K562 (cell line): ENCODE measurements at regions not wholly inside any gene's neighbourhood (a gene's known extent, or its start where the extent isn't known, plus 50 kb on each side); places are given as distances from the start of the nearest gene placed in this dataset.

Source experiments
- ATAC-seq: fragments of 200-7000 bp; cut with Tn5 transposase; 3 replicates; pipeline ENCODE4 v1.9.1; 2020; ENCODE audit warnings: moderate library complexity
- BruUV-seq: library from RNA; stranded (reverse); fragments of 400-500 nt; replicated peaks from 2 replicates; lab custom pipeline; 2021; lab: Mats Ljungman, UMichigan
- CTCF ChIA-PET: fragments of 300-600 bp; formaldehyde crosslinking; extraction: SDS; loops from one replicate; lab custom pipeline; 2021; ENCODE audit warnings: low intra/inter-chr PET ratio; lab: Yijun Ruan, JAX
- POLR2A ChIA-PET: fragments of 300-600, 350-650 bp; sonication (Branson Sonifier 250); formaldehyde crosslinking; extraction: SDS; loops from one replicate; lab custom pipeline; 2021; ENCODE audit warnings: antibody characterized with exemption, inconsistent platforms; lab: Yijun Ruan, JAX
- DNase-seq, 4 experiments: peaks; one replicate each; pipeline versions ENCODE4 v3.0.0 to v3.0.0-alpha.2; 2011 to 2018; ENCODE audit warnings: low spot score in 3 of 4, mixed read lengths in 3 of 4; ENCODE audit errors: extremely low read depth in 1 of 4
- FAIRE-seq: peaks from 2 replicates; lab custom pipeline; 2011; peaks lifted over from hg19 to GRCh38; lab: Jason Lieb, UNC
- H2AFZ ChIP-seq: 2 replicates; pipeline ENCODE4 v1.6.0; 2011; ENCODE audit warnings: low read depth, low read length, control low read depth, inconsistent platforms
- H3K27ac ChIP-seq: fragments of 200-600 bp; 3 replicates; pipeline ENCODE4 v1.8.0; 2011; ENCODE audit warnings: low read depth, mild to moderate bottlenecking, control low read depth, inconsistent platforms, low read length, moderate library complexity, mixed read lengths; ENCODE audit errors: extremely low read depth
- H3K27me3 ChIP-seq, 2 experiments: fragments of 300-600 bp in 1 of 2; 2 replicates in 1 of 2; 3 replicates in 1 of 2; pipeline versions ENCODE4 v1.6.0 to v1.8.0; 2011; ENCODE audit warnings: inconsistent platforms in 2 of 2, low read length in 2 of 2, mild to moderate bottlenecking in 1 of 2, mixed read lengths in 1 of 2, moderate library complexity in 1 of 2; ENCODE audit not compliant: control insufficient read depth in 2 of 2, insufficient read depth in 2 of 2
- H3K36me3 ChIP-seq: fragments of 300-600 bp; 3 replicates; pipeline ENCODE4 v1.8.0; 2011; ENCODE audit warnings: mild to moderate bottlenecking, low read length, inconsistent platforms; ENCODE audit not compliant: control insufficient read depth, insufficient read depth
- H3K4me1 ChIP-seq, 2 experiments: fragments of 200-600 bp in 1 of 2; replicated peaks in 1 of 2; 2 replicates in 1 of 2; 3 replicates in 1 of 2; pipeline versions ENCODE4 v1.5.1 to v1.8.0; 2011; ENCODE audit warnings: inconsistent platforms in 2 of 2, low read length in 2 of 2, mild to moderate bottlenecking in 1 of 2, mixed read lengths in 1 of 2, moderate library complexity in 1 of 2; ENCODE audit not compliant: control insufficient read depth in 2 of 2, insufficient read depth in 2 of 2
- H3K4me2 ChIP-seq: 2 replicates; pipeline ENCODE4 v1.6.1; 2011; ENCODE audit warnings: low read length, control low read depth, inconsistent platforms, mixed read lengths; ENCODE audit not compliant: insufficient read depth
- H3K4me3 ChIP-seq: fragments of 200-600 bp; sonication (generic), shearing (Covaris generic); 2 replicates; pipeline ENCODE4 v1.5.1; 2016; ENCODE audit warnings: control low read depth, inconsistent platforms
- H3K79me2 ChIP-seq: fragments of 200-600 bp; 3 replicates; pipeline ENCODE4 v1.8.0; 2011; ENCODE audit warnings: low read length, inconsistent platforms; ENCODE audit not compliant: control insufficient read depth, insufficient read depth
- H3K9ac ChIP-seq, 2 experiments: 2 replicates each; pipeline versions ENCODE4 v1.6.0 to v1.6.1; 2011; ENCODE audit warnings: low read depth in 2 of 2, low read length in 2 of 2, control low read depth in 1 of 2, inconsistent platforms in 1 of 2, mild to moderate bottlenecking in 1 of 2, mixed read lengths in 1 of 2; ENCODE audit not compliant: insufficient read depth in 1 of 2
- H3K9me1 ChIP-seq: one replicate; pipeline ENCODE4 v1.6.0; 2011; ENCODE audit warnings: inconsistent platforms, mild to moderate bottlenecking, low read length, moderate library complexity; ENCODE audit not compliant: control insufficient read depth, insufficient read depth
- H3K9me3 ChIP-seq: replicated peaks from 2 replicates; pipeline ENCODE4 v1.5.1; 2011; ENCODE audit warnings: low read depth, low read length, inconsistent platforms; ENCODE audit not compliant: control insufficient read depth, insufficient read depth
- H4K20me1 ChIP-seq: replicated peaks from 2 replicates; pipeline ENCODE4 v1.6.1; 2011; ENCODE audit warnings: low read length, inconsistent platforms, mixed read lengths; ENCODE audit not compliant: control insufficient read depth, insufficient read depth
- CBX2 ChIP-seq: fragments of 200-600 bp; sonication (generic); IDR thresholded peaks from one replicate; pipeline ENCODE4 v1.6.1; 2012; ENCODE audit warnings: mild to moderate bottlenecking, low read length, inconsistent platforms; ENCODE audit not compliant: insufficient read depth, poor library complexity, severe bottlenecking
- ELF1 ChIP-seq: fragments of 200-800 bp; sonication (Bioruptor generic); IDR thresholded peaks from 2 replicates; pipeline ENCODE4 v1.6.1; 2016; ENCODE audit warnings: missing genetic modification characterization, missing compliant biosample characterization
- PPARD ChIP-seq: fragments of 250-450 bp; sonication (Bioruptor Pico); IDR thresholded peaks from 2 replicates; pipeline ENCODE4 v1.8.0; 2022; ENCODE audit warnings: inconsistent platforms, mild to moderate bottlenecking, moderate library complexity
- SNRNP70 ChIP-seq: fragments of 200-400 bp; formaldehyde crosslinking; optimal IDR thresholded peaks from 2 replicates; pipeline ENCODE3; 2017; ENCODE audit warnings: low read depth, low read length
- SPI1 ChIP-seq: IDR thresholded peaks from 2 replicates; pipeline ENCODE4 v1.6.1; 2011; ENCODE audit warnings: low read depth, low read length, control low read depth, borderline replicate concordance
- in situ Hi-C: fragments of 300-500 bp; cut with MboI; formaldehyde crosslinking; loops from 4 replicates; pipeline ENCODE4 v1.15.0; 2018; ENCODE audit warnings: inconsistent platforms, mixed read lengths
- intact Hi-C: fragments of 100-400 bp; cut with micrococcal nuclease; formaldehyde crosslinking; loops from 2 replicates; pipeline ENCODE4 v1.14.2; 2022
- TF ChIP-seq, protein P1 (sequence below): fragments of 450-650 bp; formaldehyde crosslinking; IDR thresholded peaks from 2 replicates; pipeline ENCODE4 v1.4.0; 2022; ENCODE audit warnings: mild to moderate bottlenecking, moderate library complexity
- TF ChIP-seq, protein P2 (sequence below): fragments of 450-650 bp; conservative IDR thresholded peaks from 2 replicates; pipeline ENCODE4 v1.6.1; 2016; ENCODE audit warnings: missing genetic modification characterization, low read depth, mild to moderate bottlenecking, control low read depth, missing compliant biosample characterization
- TF ChIP-seq, protein P3 (sequence below): IDR thresholded peaks from 2 replicates; pipeline ENCODE4 v1.6.1; 2014; ENCODE audit warnings: antibody characterized with exemption
- TF ChIP-seq, protein P4 (sequence below): IDR thresholded peaks from 2 replicates; pipeline ENCODE4 v1.6.1; 2011; ENCODE audit not compliant: insufficient read length; ENCODE audit errors: extremely low read depth
- TF ChIP-seq, protein P5 (sequence below): fragments of 200-400 bp; formaldehyde crosslinking; IDR thresholded peaks from 2 replicates; pipeline ENCODE4 v1.6.1; 2017; ENCODE audit warnings: mild to moderate bottlenecking, low read depth, low read length, moderate library complexity
- TF ChIP-seq, protein P6 (sequence below): sonication (generic); formaldehyde crosslinking; IDR thresholded peaks from 2 replicates; pipeline ENCODE4 v1.9.0; 2022; ENCODE audit warnings: mild to moderate bottlenecking, missing genetic modification reagents
- TF ChIP-seq, protein P7 (sequence below): sonication (generic); formaldehyde crosslinking; IDR thresholded peaks from 2 replicates; pipeline ENCODE4 v1.8.0; 2022; ENCODE audit warnings: mild to moderate bottlenecking, missing genetic modification reagents

DNA sequence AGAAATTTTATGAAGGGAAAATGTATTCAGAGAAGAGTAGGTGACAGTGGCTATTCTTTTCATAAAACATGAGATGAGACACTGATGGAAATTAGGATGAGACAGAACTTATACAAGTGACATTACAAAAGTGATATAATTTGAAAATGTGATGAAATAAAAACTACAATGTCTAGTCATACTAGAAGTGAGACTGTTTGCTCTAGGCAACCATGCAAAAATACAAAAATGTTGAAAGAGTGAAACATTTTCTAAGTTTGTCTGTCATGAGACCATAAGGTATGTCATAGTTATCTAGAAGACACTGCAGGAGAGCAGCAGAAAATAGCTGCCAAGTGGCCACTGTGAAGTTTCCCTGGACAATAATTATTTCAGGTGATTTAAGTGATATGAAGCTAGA is 459.5 kb downstream of the DIPK2A start:
- H3K79me2 ChIP-seq: no peaks in the 10 kb centered on the region
- CTCF ChIA-PET: no interaction called here
- TF ChIP-seq, protein P1, sequence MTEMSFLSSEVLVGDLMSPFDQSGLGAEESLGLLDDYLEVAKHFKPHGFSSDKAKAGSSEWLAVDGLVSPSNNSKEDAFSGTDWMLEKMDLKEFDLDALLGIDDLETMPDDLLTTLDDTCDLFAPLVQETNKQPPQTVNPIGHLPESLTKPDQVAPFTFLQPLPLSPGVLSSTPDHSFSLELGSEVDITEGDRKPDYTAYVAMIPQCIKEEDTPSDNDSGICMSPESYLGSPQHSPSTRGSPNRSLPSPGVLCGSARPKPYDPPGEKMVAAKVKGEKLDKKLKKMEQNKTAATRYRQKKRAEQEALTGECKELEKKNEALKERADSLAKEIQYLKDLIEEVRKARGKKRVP (CRISPR knock-in tag): no peak
- TF ChIP-seq CBX2 (no peak), PPARD (CRISPR knock-in tag) (no peak), SPI1 (no peak), ELF1 (tag) (no peak), SNRNP70 (no peak)
- TF ChIP-seq, protein P2, sequence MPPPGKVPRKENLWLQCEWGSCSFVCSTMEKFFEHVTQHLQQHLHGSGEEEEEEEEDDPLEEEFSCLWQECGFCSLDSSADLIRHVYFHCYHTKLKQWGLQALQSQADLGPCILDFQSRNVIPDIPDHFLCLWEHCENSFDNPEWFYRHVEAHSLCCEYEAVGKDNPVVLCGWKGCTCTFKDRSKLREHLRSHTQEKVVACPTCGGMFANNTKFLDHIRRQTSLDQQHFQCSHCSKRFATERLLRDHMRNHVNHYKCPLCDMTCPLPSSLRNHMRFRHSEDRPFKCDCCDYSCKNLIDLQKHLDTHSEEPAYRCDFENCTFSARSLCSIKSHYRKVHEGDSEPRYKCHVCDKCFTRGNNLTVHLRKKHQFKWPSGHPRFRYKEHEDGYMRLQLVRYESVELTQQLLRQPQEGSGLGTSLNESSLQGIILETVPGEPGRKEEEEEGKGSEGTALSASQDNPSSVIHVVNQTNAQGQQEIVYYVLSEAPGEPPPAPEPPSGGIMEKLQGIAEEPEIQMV (tag): no peak
- TF ChIP-seq, protein P3, sequence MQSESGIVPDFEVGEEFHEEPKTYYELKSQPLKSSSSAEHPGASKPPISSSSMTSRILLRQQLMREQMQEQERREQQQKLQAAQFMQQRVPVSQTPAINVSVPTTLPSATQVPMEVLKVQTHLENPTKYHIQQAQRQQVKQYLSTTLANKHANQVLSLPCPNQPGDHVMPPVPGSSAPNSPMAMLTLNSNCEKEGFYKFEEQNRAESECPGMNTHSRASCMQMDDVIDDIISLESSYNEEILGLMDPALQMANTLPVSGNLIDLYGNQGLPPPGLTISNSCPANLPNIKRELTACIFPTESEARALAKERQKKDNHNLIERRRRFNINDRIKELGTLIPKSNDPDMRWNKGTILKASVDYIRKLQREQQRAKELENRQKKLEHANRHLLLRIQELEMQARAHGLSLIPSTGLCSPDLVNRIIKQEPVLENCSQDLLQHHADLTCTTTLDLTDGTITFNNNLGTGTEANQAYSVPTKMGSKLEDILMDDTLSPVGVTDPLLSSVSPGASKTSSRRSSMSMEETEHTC: no peak
- TF ChIP-seq, protein P4, sequence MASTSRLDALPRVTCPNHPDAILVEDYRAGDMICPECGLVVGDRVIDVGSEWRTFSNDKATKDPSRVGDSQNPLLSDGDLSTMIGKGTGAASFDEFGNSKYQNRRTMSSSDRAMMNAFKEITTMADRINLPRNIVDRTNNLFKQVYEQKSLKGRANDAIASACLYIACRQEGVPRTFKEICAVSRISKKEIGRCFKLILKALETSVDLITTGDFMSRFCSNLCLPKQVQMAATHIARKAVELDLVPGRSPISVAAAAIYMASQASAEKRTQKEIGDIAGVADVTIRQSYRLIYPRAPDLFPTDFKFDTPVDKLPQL: no peak
- TF ChIP-seq, protein P5, sequence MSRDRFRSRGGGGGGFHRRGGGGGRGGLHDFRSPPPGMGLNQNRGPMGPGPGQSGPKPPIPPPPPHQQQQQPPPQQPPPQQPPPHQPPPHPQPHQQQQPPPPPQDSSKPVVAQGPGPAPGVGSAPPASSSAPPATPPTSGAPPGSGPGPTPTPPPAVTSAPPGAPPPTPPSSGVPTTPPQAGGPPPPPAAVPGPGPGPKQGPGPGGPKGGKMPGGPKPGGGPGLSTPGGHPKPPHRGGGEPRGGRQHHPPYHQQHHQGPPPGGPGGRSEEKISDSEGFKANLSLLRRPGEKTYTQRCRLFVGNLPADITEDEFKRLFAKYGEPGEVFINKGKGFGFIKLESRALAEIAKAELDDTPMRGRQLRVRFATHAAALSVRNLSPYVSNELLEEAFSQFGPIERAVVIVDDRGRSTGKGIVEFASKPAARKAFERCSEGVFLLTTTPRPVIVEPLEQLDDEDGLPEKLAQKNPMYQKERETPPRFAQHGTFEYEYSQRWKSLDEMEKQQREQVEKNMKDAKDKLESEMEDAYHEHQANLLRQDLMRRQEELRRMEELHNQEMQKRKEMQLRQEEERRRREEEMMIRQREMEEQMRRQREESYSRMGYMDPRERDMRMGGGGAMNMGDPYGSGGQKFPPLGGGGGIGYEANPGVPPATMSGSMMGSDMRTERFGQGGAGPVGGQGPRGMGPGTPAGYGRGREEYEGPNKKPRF: no peak
- TF ChIP-seq, protein P6, sequence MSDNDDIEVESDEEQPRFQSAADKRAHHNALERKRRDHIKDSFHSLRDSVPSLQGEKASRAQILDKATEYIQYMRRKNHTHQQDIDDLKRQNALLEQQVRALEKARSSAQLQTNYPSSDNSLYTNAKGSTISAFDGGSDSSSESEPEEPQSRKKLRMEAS (CRISPR knock-in tag): no peak
- TF ChIP-seq, protein P7, sequence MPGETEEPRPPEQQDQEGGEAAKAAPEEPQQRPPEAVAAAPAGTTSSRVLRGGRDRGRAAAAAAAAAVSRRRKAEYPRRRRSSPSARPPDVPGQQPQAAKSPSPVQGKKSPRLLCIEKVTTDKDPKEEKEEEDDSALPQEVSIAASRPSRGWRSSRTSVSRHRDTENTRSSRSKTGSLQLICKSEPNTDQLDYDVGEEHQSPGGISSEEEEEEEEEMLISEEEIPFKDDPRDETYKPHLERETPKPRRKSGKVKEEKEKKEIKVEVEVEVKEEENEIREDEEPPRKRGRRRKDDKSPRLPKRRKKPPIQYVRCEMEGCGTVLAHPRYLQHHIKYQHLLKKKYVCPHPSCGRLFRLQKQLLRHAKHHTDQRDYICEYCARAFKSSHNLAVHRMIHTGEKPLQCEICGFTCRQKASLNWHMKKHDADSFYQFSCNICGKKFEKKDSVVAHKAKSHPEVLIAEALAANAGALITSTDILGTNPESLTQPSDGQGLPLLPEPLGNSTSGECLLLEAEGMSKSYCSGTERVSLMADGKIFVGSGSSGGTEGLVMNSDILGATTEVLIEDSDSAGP (CRISPR knock-in tag): no peak

More for the DNA sequence above, 459.5 kb downstream of the DIPK2A start:
- no peak for ATAC-seq
- in situ Hi-C loops: no loop called here
- Histone ChIP-seq H3K4me1 (no peaks in the 10 kb centered on the region), H3K27me3 (no peaks in the 10 kb centered on the region), H3K9ac (no peak overlapping the region), H3K9me1 (no peaks in the 10 kb centered on the region), H4K20me1 (no peaks in the 10 kb centered on the region), H2AFZ (no peak overlapping the region), H3K4me3 (no peak overlapping the region), H3K36me3 (no peaks in the 10 kb centered on the region), H3K27ac (no peak overlapping the region), H3K4me2 (no peak overlapping the region), H3K9me3 (no peaks in the 10 kb centered on the region)
- no peak for DNase-seq
- POLR2A ChIA-PET: no interaction called here
- no peak for FAIRE-seq
- no TSS peak for BruUV-seq
- intact Hi-C loops: no loop called here
